HG02981 (cell line): ENCODE measurements at regions not wholly inside any gene's neighbourhood (a gene's known extent, or its start where the extent isn't known, plus 50 kb on each side); places are given as distances from the start of the nearest gene placed in this dataset.
"Not testable (repeated sequence)": the region's sequence is repeated elsewhere in the genome, so short reads cannot be mapped to it uniquely, and the experiment has no call there.

Source experiments
- ATAC-seq: cut with Tn5 transposase; IDR thresholded peaks from one replicate; pipeline ENCODE4 v1.9.1; 2021; ENCODE audit warnings: mild to moderate bottlenecking, moderate library complexity; ENCODE audit not compliant: unreplicated experiment

DNA sequence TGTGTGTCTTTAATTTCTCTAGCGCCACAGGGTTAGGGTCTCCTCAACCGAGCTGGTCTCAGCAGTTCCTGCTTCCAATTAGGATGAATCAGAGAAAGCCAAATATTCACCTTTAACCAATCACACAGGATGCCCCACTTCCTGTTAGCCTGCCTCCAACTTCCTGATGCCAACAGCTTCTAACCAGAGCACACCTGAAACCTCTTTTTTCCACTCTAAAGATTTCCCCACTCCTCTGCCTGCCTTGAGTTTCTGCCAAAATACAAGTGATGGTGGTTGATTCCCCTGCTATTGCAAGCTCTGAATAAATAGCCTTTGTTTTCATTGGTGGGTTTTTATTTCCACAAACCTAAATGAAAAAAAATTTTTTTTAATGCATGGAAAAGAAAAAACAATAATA, 144.7 kb upstream of the UST start:
- ATAC-seq: no peak

GRCh38 chr6:148608199-148608951, 138.5 kb upstream of the UST start:
- no peak for ATAC-seq

DNA sequence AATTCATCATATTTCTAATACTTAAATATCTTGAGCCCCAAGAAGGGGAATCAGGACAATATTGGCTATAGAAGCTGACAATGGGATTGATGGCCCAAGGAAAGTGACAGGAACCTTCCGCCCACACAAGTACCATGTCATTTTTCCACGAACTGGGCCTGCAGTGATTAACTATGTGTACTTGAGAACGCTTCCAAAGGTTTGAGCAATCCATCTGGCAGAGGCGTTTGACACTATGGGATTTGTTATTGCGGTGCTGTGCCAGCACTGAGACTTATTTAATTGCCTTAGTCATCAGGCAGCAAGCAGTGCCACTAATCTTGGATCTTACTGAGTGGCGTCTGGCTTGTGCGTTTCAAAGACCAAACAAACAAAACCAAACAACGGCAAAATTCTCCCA, 135.6 kb upstream of the UST start:
- no peak for ATAC-seq

DNA sequence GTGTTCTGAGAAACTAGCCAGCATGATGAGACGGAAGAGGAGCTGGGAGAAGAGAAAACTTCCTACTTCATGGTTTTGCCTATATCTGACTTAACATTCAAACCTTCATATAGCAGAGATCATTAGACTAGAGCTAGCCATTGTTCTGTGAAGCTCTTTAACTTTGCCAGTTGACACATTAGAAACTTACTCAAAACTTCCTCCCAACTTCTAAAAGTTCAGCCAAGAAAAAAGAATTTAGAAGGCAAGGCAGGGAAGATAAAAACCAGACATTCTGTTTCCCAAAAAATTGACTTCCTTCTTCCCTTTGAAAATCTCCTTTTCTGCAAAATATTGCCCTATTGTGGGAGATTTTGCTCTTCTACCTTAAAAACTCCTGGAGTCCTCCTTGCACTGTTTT, 134.8 kb upstream of the UST start:
- no peak for ATAC-seq

DNA sequence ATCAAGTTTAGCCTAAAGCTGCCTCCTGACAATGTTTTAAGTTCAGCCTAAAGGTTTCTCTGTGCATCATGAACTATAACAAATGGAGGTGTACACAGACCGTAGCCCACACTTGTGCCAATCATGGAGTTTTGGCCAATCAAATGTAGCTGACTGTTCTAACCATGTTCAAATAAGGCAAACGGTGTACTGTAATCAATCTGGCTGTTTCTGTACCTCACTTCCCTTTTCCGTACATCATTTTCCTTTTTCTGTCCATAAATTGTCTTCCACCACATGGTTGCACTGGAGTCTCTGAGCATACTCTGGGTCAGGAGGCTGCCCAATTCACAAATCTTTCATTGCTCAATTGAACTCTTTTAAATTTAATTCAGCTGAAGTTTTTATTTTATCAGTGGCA, 132.2 kb upstream of the UST start:
- ATAC-seq: no peak

DNA sequence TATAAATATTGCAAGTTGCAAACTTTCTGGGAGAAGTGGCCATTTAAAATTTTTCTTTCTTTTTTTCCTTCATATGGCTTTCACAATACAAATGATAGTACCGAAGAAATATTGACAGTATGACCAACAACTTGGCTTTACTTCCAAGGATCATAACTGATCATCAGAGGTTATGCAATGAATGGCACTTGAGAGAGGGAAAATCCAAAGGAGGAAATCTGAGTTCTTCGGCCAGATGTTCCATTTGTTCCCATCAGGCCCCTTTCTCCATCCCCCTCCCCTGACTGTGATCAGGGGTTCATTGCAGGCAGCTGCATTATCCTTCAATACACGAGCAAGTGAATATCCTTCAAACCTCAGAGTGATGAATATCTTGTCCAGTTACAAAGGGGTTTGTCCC, 130.0 kb upstream of the UST start:
- ATAC-seq: no peak

GRCh38 chr6:148617530-148617929, 129.3 kb upstream of the UST start:
- ATAC-seq: no peak

DNA sequence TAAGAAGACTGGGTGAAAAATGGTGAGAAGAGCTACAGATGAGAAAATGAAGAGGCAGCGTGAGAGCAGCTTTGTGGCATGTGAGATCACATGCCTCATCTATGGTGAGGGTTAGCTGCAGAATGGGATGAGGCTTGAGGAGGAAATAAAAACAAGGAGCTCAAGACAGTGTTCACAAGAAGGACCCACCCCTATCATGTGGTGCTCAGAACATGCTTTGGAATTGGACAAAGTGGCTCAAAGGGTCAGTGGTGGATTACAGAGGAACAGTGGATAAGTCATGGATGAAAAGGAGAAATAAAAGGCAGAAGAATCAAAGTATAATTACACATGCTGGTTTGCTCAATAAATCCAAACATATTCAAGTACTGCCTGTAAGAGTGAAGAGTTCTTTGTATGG, 126.9 kb upstream of the UST start:
- ATAC-seq: no peak

DNA sequence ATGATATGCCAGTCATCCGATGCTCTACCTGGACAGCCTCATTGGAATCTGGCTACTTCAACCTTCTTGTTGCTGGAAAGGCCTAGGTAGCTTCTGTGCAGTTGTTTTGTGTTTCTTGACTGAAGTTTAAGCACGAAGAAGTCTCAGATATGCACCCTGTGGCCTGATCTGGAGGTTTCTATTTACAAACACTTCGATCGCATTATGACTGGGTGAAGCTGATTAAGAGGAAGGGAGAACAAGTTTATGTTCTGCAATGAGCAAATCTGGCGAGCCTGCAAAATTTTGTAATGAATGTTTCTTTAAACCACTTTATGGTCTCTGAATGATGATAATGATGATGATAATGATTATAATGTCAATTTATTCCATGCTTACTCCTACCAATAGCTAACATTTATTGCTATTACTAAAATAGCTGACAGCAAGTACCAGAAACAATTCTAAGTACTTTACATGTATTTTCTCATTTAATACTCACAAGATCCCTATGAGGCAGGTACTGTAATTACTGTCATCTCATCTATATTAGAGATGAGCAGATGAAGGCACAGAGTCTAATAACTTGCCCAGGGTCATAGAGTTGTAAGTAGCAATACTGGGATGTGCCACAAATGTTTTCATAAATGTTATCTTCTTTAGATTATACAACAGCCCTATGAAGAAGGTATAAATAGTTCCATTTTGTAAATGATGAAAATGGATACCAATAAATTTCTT, 126.1 kb upstream of the UST start:
- no peak for ATAC-seq

DNA sequence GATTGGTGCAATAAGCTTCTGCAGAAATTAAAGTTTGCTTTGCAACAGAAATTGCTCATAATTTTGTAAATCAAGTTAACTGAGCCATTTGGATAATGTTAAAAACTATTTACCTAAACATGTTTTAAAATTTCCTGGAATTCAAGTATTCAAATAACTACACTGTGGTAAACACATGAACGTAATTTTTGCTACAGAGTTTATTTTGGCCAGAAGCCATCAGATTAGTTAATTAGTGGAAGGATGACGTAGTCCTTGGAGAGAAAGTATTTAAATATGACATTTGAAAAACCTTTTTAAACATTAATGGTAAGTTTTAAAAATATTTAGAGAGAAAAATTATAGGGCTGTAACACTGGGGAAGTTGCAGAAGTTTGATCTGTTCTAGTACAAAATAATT, 121.2 kb upstream of the UST start:
- ATAC-seq: no peak

GRCh38 chr6:148628251-148628650, 118.6 kb upstream of the UST start:
- no peak for ATAC-seq

DNA sequence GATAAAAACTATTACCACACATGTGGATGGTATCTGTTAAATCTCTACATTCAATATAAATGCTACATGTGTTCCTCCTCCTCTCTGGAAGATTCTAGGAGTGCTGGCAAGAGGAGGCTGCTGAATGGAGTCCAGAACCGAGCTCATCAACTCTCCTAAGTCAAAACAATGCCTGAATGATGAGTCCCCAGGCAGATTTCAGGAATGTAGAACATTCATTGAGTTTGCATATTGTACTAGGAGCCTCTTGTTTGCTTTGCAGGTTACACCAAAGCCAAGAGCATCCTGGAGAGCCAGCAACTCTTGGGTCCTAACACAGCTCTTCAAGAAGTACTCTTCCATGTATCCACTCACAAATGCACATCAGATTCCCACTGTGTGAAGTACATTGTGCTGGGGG, 117.6 kb upstream of the UST start:
- ATAC-seq: peak; percentile 14

DNA sequence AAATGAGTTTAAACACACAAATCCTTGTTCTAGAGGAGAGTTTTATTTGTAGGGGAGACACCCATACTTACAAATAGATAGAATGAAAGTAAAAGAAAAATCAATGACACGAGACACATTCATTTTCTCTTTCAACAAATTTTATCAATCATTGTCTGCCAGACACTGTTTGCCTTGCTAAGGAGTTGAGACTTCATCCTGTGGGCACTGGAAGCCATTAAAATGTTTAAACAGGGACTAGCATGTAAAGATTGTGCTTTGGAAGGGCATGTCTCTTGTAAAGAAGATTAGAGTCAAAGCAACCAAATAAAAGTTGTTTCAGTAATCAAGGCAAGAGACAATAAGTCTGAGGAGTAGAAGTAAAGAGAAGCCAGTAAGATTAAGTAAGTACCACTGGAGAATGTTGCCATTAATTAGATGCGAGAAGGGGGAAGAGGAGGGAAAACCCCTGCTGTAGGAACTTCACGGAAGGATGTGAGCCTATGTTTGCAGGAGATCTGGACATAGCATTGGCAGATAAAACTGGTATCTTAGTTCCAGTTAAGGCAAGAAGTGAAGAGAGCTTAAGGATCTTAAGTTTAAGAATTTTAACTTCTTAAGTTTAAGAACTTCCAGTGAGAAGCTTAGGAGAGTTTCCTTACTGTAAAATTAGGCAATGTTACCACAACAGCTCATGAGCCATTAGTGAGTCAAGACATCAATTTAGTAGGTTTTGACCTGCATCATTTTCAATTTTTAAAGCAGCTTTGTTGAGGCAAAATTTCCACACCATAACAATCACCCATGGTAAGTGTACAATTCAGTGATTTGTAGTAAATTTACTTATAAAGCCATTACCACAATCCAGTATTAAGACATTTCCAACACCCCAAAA, 117.0 kb upstream of the UST start:
- ATAC-seq: peak; percentile 74

GRCh38 chr6:148635070-148635743, 111.6 kb upstream of the UST start:
- ATAC-seq: no peak

DNA sequence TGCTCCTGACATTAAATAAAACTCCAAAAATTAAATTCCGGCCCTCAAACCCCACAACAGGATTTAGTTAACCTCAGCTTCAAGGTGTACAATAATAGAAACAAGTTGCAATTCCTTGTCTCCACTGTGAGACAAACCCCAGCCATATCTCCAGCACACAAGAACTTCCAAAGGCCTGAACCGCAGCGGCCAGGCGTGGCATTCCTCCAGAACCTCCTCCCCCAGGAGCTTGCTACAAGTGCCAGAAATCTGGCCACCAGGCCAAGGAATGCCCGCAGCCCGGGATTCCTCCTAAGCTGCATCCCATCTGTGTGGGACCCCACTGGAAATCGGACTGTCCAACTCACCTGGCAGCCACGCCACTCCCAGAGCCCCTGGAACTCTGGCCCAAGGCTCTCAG, 105.0 kb upstream of the UST start:
- ATAC-seq: not testable (repeated sequence)

DNA sequence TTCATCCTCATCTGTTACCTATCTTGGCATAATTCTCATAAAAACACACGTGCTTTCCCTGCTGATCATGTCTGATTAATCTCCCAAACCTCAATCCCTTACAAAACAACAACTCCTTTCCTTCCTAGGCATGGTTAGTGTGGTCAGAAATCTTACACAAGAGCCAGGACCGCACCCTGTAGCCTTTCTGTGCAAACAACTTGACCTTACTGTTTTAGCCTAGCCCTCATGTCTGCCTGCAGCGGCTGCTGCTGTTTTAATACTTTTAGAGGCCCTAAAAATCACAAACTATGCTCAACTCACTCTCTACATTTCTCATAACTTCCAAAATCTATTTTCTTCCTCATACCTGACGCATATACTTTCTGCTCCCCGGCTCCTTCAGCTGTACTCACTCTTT, 103.6 kb upstream of the UST start:
- ATAC-seq: not testable (repeated sequence)

DNA sequence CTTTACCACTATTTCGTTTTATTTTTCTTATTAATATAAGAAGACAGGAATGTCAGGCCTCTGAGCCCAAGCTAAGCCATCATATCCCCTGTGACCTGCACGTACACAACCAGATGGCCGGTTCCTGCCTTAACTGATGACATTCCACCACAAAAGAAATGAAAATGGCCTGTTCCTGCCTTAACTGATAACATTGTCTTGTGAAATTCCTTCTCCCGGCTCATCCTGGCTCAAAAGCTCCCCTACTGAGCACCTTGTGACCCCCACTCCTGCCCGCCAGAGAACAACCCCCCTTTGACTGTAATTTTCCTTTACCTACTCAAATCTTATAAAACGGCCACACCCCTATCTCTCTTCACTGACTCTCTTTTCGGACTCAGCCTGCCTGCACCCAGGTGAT, 101.8 kb upstream of the UST start:
- not testable (repeated sequence) for ATAC-seq

- ATAC-seq: no peak
These were observed 97.9 kb upstream of the UST start for GRCh38 chr6:148648754-148649453.

DNA sequence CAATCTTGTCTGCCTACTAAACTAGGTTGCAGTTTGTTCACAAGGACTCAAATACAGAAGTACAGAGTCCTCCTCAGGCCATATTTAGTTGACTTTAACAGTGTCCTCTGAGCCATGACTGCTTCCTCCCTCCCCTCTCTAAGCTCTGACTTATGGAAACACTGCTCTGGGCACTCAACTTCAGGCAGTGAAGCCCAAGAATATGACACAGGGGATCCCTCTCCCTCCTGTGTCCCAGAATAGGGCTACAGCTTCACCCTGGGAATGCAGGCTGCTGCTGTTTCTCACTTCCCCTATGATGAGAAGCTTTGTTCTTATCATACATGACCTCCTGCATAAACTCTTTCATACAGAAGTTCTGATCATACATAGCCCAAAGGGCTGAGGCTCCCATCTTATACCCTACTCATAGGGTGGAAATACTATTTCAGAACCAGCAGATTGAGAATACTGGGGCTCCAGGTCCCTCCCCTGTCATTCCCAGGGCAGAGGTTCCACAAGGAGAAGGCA, 97.3 kb upstream of the UST start:
- no peak for ATAC-seq

DNA sequence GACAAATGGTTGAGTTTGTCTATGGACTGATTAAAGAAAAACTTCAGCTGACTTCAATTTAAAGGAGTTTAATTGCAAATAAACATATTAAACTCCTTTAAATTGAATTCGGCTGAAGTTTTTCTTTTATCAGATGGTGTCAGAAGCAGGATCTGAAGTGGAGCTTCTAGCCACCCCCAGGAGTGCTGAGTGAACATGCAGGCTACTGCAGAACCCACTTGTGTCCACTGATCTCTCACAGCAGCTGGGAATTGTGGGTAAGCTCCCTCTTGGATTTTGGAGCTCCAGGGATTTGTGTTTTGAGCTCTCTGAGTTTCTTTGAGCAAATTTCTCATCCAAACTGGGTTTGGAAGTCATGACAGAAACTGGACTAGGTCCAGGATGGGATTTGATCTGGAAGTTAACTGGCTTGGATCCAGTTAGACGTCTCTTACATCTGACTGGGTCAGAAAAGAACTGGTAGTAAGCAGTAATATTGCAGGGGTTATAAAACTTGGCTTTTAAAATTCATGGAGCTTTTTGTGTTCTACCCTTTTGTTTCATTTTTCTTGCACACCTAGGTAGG, 95.8 kb upstream of the UST start:
- no peak for ATAC-seq
